Right kidney (tissue), 1 donor: ENCODE measurements at regions not wholly inside any gene's neighbourhood (a gene's known extent, or its start where the extent isn't known, plus 50 kb on each side); places are given as distances from the start of the nearest gene placed in this dataset.
"Not testable (repeated sequence)": the region's sequence is repeated elsewhere in the genome, so short reads cannot be mapped to it uniquely, and the experiment has no call there.

Experiments
- DNase-seq: peaks from one replicate; pipeline ENCODE4 v3.0.0-alpha.2; 2016

DNA sequence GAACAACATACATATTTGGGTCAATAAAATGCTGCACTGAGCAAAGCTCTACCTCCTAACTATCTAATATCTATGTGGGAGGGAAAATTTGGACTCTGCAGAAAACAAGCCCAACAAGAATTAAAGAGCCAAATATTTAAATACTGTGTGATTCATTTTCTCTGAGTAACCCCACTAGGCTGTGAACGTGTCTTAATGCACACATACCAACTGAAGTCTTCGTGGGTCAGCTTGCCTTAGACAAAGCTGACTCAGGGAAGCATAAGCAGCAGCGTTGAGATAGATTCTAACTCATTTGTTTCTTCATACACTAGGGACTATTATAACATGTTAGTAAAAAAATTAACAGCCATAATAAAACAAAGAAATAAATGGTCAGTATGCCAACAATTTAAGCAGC is 114.3 kb downstream of the GJA1 start:
- DNase-seq: no peak

DNA sequence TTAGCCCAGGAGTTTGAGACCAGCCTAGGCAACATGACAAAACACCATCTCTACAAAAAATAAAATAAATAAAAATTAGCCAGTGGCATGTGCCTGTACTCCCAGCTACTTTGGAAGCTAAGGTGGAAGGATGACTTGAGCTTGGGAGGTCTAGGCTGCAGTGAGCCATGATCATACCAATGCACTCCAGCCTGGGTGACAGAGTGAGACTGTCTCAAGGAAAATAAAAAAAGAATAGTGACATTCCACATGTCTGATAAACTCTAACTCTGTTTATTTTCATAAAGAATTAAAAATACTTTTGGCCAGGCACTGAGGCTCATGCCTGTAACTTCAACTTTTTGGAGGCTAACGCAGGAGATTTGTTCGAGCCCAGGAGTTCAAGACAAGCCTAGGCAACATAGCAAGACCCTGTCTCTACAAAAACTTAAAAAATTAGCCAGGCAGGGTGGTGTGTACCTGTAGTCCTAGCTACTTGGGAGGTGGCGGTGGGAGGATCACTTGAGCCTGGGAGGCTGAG is 115.1 kb downstream of the GJA1 start:
- DNase-seq: no peak

DNA sequence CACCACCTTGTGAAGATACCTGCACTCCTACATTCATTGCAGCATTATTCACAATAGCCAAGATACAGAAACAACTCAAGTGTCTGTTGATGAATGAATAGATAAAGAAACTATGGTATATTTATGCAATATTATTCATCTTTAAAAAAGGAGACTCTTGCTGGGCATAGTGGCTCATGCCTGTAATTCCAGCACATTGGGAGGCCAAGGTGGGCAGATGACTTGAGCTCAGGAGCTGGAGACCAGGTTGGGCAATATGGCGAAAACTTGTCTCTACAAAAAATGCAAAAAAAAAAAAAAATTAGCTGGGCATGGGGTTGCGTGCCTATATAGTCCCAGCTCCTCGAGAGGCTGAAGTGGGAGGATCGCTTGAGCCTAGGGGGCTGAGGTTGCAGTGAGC is 119.8 kb downstream of the GJA1 start:
- no peak for DNase-seq

DNA sequence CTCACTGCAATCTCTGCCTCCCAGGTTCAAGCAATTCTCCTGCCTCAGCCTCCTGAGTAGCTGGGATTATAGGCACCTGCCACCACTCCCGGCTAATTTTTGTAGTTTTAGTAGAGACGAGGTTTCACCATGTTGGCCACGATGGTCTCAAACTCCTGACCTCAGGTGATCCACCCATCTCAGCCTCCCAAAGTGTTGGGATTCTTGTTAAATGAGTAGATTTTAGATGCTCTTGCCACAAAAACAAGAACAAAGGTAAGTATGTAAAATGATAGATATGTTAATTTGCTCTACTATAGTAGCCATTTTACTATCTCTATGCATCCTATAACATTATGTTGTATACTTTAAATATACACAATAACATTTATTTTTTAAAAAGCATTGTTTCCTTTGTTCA is 120.7 kb downstream of the GJA1 start:
- DNase-seq: not testable (repeated sequence)

DNA sequence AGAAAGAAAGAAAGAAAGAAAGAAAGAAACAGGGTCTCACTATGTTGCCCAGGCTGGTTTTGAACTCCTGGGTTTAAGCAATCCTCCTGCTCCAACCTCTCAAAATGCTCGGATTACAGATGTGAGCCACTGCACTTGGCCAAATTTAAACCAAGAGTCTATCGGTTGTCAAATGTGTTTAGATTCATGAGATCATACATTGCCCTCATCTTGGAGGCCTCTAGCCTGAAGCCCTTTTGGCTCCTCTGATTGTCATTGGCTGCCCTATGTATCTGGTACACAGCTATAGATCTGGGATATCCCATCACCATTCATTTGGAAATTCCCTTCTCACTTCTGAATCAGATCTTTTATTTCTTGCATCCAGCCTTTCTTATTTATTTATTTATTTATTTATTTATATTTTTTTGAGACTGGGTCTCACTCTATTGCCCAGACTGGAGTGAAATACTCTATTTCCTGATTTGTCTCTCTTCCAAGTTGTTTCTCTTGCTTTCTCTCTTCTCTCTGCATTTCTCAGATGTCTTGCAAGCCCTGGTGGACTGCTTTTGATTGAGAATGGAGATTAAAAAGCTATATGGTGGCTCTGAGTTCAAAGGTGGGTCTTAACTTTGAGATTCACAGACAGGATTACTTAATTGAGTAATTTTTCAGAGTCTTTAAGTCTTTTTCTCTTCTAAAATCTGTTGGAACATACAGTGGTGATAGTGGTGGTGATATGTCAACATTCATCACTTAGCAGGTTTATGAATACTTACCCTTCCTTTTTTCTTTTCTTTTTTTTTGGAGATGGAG is 121.9 kb downstream of the GJA1 start:
- no peak for DNase-seq

DNA sequence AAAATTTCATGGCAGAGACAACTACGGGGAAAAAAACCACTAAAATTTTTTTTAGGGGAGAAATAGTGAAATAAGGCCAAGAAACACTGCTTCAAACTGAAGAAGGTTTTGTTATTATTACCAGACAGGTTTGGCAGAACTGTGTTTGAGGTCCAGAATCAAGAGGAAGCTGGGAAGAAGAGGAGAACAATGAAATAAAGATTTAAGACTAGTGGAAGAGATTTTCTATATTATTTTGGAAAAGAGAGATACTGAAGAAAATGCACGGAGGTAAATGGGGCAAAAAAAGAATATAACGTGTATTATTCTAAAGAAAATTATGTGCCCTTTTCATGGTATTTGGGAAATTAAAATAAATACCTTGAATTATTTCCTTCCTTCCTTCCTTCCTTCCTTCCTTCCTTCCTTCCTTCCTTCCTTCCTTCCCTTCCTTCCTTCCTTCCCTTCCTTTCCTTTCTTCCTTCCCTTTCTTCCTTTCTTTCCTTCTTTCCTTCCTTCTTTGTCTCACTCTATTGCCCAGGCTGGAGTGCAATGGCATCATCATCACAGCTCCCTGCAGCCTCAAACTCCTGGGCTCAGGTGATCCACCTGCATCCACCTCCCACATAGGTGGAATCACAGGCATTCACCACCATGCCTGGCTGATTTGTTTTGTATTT is 124.3 kb downstream of the GJA1 start:
- no peak for DNase-seq

DNA sequence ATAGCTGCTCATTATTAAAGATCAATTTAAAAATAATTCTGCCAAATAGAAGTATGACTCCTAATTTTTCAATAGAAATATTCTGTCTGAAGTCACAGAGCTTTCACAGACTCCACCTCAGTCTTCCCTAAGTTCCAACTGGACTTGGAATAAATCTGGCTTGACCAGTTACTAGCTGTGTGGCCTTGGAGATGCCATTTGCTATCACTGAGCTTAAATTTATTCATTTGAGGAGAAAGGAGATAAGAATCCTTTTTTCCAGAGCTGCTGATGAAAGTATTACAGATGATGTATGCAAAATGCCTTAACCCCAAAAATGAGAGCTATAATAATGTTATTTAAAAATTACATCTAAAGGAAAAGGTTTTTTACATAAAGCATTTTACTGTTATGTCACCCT is 125.0 kb downstream of the GJA1 start:
- DNase-seq: no peak

DNA sequence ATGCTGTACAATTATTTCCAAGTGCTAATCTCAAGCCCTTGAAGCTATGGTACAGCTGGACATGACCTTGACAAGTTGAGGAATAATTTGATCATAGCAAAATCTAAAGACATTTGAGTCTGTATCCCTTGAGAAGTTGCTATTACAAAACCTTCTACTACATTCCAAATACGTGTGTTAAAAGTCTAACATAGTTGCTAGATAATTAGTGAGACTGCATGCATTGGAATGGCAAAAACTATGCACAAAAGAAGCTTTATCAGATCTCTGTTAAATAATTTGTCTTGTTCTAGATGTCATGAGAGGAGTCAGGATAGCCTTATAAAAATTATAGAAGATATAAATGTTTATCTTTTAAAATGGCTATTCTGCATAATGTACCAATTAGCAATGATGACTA is 127.8 kb downstream of the GJA1 start:
- DNase-seq: no peak

DNA sequence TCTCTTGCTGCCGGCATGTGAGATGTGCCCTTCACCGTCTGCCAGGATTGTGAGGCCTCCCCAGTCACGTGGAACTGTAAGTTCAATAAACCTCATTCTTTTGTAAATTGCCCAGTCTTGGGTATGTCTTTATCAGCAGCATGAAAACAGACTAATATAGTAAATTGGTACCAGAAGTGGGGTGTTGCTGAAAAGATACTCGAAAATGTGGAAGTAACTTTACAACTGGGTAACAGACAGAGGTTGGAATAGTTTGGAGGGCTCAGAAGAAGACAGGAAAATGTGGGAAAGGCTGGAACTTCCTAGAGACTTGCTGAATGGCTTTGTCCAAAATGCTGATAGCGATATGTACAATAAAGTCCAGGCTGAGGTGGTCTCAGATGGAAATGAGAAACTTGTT is 129.1 kb downstream of the GJA1 start:
- not testable (repeated sequence) for DNase-seq

DNA sequence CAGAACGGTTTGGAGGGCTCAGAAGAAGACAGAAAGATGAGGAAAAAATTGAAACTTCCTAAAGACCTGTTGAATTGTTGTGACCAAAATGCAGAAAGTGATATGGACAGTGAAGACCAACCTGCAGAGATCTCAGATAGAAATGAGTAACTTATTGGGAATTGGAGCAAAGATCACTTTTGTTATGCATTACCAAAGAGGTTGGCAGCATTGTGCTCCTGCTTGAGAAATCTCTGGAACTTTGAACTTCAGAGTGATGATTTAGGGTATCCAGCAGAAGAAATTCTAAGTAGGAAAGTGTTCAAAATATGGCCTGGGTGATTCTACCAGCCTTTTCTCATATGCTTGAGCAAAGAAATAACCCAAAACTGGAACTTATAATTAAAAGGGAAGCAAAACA is 136.0 kb downstream of the GJA1 start:
- DNase-seq: no peak

DNA sequence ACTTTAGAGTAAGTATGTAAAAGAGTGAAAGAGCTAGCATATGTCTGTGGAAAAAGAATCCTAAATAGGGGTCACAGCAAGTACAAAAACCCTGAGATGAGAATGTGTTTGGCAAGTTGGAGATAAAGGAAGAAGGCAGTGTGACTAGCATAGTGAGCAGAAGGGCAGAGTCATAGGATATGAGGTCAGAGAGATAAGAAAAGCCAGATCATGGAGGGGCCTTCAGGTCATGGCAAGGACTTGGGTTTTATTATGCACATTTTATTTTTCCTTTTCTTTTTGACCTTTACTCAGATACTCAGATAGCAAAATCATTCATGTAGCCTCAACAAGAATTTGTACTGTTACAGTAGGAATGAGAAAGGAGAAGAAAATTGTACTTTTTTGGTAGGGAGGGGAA is 138.0 kb downstream of the GJA1 start:
- DNase-seq: no peak

DNA sequence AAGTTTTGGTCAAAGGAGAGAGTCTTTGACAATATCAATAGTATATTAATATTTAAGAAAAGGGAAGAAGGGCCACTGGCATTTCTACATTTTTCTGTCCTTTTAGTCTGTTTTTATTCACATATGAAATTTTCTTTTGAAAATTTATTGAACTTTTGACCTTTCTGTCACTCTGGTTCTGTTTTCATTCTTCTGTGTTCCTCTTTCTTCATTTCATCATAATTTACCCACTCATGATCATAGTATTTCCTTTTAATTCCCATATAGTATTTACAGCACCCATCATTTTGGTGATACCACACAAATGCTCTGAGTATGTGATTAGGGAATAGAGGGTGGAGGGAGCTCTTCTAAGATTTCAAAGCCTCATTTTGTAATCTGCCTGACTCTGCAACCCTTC is 142.8 kb downstream of the GJA1 start:
- no peak for DNase-seq

DNA sequence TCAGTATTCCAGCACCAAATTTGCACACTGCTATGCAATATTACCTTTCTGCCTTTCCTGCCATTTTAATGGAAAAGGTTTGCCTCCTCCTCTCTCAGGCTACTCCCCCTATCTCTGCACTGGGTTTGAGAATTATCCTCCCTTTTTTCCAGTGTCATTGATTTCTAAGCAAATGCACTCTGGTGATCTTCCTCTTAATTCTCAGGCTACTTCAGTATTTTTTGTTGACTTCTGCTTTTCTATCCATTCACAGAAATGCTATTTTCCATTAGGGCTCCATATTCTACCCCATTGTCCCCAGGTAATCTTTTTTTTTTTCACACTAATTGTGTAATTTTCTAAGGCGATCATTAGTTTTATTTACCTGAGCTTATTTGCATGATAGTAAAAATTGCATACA is 144.0 kb downstream of the GJA1 start:
- no peak for DNase-seq

DNA sequence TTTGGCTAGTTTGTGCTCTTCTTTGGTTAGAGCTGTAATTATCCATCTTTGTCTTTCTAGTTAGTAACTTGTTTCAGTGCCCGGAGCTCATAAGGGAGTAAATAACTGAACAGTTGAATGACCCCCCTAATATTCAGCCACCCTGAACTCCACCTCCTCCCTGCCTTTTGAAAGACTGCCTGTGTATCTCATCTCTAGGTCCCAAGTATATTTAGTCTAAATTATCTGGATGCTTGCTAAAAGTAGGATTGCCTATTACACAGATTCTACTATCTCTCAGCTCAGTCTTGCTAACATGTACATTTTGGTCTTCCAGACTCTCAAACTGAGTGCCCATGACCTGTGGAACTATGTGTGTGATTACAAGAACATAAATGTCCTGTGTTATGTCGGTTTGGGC is 145.9 kb downstream of the GJA1 start:
- no peak for DNase-seq

DNA sequence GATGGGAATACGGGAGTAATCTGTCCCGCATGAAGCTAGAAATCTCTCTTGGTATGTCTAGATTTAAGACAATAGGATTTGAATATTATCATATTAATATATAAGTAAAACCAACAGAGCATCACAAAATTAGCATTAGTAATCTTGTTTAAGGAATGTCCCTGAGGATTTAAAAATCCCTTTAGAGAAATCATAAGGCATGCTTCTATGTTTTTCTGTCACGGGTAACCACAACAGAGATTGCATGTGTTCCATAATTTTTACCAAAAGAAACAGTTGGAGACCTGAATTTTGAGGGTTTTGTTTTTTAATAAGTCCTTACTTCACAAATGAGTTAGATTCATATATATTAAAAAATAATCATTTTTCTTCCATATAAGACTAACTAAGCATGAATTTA is 146.8 kb downstream of the GJA1 start:
- no peak for DNase-seq

DNA sequence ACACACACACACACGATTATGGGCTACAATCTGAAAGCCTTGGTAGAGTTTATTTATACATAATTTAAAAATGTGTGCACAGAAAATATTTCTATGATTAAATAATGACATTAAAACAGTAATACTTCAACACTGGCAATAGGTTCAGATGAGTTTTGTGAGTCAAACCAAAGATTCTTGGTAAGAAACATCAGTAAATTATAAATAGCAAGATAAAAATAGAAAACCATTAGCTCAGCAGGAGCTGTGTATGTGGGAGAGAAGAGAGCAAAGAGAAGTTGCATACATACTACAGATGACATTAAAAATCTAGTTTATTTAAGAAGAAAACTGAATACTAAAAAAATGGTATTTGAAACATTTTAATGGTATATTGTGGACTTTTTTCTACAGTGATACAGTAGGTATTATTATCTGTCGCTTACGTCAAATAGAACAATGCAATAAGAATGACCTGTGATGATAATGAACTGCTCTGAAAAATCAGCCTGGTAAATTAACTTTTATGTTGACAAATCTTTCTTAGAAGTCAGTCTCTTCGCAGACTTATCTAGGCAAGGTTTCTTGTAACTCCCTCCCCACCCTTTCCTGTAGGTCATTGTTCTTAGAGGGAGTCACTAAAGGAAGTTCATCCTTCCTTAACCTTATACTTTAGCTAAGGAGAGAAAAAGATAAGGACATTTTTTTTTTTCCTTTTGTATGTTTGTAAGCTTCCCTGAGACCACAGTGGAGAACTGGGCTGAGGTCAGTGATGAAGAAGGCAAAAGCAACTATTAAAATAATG is 149.3 kb downstream of the GJA1 start:
- DNase-seq: no peak

DNA sequence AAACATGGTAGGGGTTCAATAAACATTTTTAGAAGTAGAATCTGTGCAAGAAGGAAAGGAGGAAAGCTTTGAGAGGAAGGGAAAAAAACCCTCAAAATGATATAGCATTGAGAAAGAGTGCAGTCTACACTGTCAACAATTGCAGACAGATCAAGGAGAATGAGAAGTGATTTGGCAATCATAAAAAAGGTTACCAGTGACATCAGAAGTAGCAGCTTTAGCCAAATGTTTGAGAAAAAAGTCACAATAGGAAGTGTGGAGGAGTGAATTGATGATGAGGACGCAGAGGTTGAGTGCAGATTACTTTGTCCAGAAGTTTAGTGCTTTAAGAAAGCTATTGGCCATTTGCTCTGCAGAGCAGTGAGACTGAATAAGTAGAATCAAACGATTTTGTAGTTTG is 155.0 kb downstream of the GJA1 start:
- DNase-seq: no peak

DNA sequence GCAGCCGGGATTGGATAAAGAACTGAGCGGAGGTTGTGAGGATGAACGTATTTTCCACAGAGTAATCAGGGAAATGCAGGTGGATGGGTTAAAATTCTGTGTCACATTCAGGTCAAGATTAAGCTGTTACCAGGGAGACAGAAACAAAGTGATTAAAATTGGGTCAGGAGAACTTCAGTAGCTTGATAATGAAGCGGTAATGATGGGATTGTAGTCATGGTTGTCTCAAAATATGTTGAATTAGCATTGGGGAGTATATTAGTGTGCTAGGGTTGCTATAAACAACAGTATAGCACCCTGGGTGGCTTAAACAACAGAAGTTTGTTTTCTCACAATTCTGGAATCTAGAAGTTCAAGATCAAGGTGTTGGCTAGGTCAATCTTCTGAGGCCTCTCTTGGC is 155.5 kb downstream of the GJA1 start:
- DNase-seq: no peak

DNA sequence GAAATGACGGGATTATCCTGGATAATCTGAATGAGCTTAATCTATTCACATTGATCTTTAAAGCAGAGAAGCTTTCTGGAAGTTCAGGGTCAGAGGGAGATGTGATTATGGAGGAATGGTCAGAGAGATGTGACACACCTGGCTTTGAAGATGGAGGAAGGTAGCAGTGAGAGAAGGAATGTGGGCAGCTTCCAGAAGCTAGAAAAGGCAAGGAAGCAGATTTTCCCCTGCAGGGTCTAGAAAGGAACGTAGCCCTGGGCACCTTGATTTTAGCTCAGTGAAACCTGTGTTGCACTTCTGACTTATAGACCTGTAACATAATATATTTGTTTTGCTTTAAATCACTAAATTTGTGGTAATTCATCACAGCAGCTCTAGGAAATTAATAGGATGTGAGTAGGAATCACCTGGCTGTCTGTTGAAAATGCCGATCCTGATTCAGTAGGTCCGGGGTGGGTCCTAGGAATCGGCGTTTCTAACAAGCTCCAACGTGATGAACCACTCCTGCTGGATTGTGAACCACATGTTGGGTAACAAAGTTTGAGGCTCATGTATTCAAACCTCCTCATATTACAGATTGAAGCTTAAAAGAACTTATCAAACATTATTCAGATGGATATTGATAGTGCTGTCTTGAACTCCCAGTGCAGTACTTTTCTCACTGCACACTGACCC is 157.0 kb downstream of the GJA1 start:
- DNase-seq: no peak

DNA sequence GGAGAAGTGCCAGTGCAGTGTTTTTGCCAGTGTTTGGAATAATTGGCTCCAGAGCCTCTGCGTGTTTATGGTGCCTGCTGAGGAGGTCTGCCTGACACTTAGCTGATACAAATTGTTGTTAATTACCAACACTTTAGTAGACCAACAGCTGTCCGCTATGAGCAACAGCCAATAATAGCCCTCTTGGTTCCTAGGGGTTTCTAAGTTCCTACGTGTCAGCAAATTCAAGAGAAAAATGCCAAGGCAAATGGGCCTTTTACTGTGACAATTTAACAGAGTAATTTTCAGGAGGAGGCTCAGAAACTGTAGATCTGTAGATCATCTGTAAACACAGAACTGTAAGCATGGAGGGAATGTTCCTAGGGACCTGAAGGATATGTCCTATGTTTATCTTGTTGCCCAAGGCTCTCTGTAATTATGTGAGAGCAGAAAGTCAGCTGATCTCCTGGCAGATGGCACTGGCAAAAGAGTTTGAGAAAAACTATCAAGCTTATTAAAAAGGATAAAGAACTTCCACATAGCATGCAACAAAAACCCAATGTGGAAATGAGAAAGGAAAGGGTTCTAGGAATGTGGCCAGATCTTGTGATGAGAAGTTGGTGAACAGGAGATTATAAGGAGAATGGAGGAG is 157.7 kb downstream of the GJA1 start:
- DNase-seq: no peak

DNA sequence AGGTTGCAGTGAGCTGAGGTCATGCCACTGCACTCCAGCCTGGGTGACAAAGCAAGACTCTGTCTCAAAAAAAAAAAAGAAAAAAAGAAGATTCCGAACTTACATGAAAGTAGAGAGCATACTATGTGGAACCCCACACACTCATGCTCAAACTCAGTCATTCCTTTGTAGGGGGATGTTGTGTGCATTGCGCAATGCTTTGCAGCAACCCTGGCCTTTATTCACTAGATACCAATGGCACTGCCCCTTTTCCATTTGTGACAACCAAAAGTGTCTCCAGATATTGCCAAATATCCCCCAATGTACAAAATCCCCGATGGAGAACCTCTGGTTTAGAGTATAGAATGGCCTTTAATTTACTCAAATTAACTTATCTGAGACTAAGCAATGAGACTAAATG is 158.6 kb downstream of the GJA1 start:
- DNase-seq: no peak

DNA sequence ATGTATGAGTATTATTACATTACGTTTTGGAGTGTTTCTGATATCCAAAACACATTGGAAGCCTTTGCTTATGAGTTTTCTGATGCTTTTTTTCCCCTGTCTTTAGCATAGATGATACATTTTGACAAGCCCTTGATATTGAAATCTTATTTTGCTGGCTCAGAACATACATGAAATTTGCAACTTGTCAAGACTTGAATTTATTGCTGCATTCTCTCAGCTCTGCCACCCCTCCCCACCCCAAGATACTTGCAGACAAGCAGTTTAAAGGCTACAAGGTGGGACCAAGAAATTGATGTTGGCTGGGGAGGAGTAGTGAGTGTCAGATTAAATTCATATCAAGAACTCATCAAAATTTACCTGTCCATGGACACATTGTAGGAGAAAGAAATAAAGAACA is 160.2 kb downstream of the GJA1 start:
- no peak for DNase-seq
